Upper lobe of left lung (tissue), 4 donors: ENCODE measurements at regions not wholly inside any gene's neighbourhood (a gene's known extent, or its start where the extent isn't known, plus 50 kb on each side); places are given as distances from the start of the nearest gene placed in this dataset.

Source experiments
- CTCF ChIP-seq, 6 experiments: fragments of 450-650 bp in 4 of 6; fragments of 200-600 bp in 2 of 6; sonication (generic) in 2 of 6; IDR thresholded peaks; one replicate each; pipeline ENCODE4 v1.5.1; 2016 to 2019; ENCODE audit warnings: antibody characterized with exemption in 6 of 6
- POLR2A ChIP-seq, 4 donors: fragments of 450-650 bp; IDR thresholded peaks; one replicate each; pipeline ENCODE4 v1.5.1; 2016 to 2017; ENCODE audit warnings: antibody characterized with exemption in 4 of 4, mild to moderate bottlenecking in 2 of 4

GRCh38 chr15:52893338-52893737 is 103.2 kb upstream of the ONECUT1 start:
- TF ChIP-seq CTCF (IDR thresholded peaks at IDR 0.05) (no peak), POLR2A (IDR thresholded peaks at IDR 0.05) (no peak)
